ENCODE measurements at regions not wholly inside any gene's neighbourhood (a gene's known extent, or its start where the extent isn't known, plus 50 kb on each side); places are given as distances from the start of the nearest gene placed in this dataset.

GRCh38 chr13:111662895-111663294 lies 342.5 kb downstream of the TEX29 start (continued):
- TF ChIP-seq ETS1 (IDR thresholded peaks at IDR 0.05) (no peak), NANOG (IDR thresholded peaks at IDR 0.05; ENCODE audit: borderline replicate concordance) (no peak), REST (IDR thresholded peaks at IDR 0.05; ENCODE audit: unreplicated experiment) (no peak), CTCF (conservative IDR thresholded peaks at IDR 0.05; ENCODE audit: low read depth in 2 of 2) (no peak), ZNF331 (CRISPR knock-in tag; IDR thresholded peaks at IDR 0.05; ENCODE audit: low read depth) (no peak)

GRCh38 chr13:111663505-111663904 lies 343.1 kb downstream of the TEX29 start:
- Histone ChIP-seq H4K20me1 (replicated peaks; ENCODE audit: insufficient read depth) (no peaks in the 10 kb centered on the region), H3K4me1 (ENCODE audit: insufficient read depth) (peaks cover 5% of the 10 kb centered on the region; the same call in 1 of the 2 replicates), H3K27ac (ENCODE audit: low read depth) (no peak overlapping the region), H2AFZ (no peak overlapping the region), H3K79me2 (replicated peaks; ENCODE audit: insufficient read depth) (no peaks in the 10 kb centered on the region), H3K27me3 (ENCODE audit: insufficient read depth) (no peaks in the 10 kb centered on the region), H3K4me3 (no peak overlapping the region), H3F3A (replicated peaks; ENCODE audit: low read depth) (no peaks in the 10 kb centered on the region), H3K9me2 (ENCODE audit: insufficient read depth) (no peaks in the 10 kb centered on the region), H3K36me3 (ENCODE audit: insufficient read depth) (no peaks in the 10 kb centered on the region), H3K4me2 (no peak overlapping the region)
- peak; percentile 24 for DNase-seq (ENCODE audit: low spot score)
- Mint-ChIP-seq H3K27me3 (ENCODE audit: insufficient read depth, low read depth, poor library complexity) (peaks cover 8% of the 10 kb centered on the region), H3K9me3 (no peaks in the 10 kb centered on the region), H3K4me3 (no peak overlapping the region), H3K27ac (no peak overlapping the region), H3K4me1 (peaks cover 9% of the 10 kb centered on the region), H3K36me3 (ENCODE audit: low read depth) (no peaks in the 10 kb centered on the region)
- no peak for TF ChIP-seq ZNF114 (CRISPR knock-in tag; IDR thresholded peaks at IDR 0.05)
- peak in 1 of 2 experiments; percentile 54; a peak in 2 of 4 replicates for TF ChIP-seq CTCF (conservative IDR thresholded peaks at IDR 0.05; ENCODE audit: low read depth in 2 of 2)
- no peak for TF ChIP-seq REST (IDR thresholded peaks at IDR 0.05; ENCODE audit: unreplicated experiment)
- peak; percentile 65 for ATAC-seq

All from GM23338 (cell line).